ENCODE measurements at regions not wholly inside any gene's neighbourhood (a gene's known extent, or its start where the extent isn't known, plus 50 kb on each side); places are given as distances from the start of the nearest gene placed in this dataset.

DNA sequence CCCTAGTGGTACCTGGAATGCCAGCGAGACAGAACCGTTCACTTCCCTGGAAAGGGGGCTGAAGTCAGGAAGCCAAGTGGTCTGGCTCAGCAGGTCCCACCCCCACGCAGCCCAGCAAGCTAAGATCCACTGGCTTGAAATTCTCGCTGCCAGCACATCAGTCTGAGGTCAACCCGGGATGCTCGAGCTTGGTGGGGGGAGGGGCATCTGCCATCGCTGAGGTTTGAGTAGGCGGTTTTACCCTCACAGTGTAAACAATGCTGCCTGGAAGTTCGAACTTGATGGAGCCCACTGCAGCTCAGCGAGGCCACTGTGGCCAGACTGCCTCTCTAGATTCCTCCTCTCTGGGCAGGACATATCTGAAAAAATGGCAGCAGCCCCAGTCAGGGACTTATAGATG, 464.7 kb upstream of the TOM1L1 start (continued):
- no peak for TF ChIP-seq MLLT10 (CRISPR knock-in tag; IDR thresholded peaks at IDR 0.05)

DNA sequence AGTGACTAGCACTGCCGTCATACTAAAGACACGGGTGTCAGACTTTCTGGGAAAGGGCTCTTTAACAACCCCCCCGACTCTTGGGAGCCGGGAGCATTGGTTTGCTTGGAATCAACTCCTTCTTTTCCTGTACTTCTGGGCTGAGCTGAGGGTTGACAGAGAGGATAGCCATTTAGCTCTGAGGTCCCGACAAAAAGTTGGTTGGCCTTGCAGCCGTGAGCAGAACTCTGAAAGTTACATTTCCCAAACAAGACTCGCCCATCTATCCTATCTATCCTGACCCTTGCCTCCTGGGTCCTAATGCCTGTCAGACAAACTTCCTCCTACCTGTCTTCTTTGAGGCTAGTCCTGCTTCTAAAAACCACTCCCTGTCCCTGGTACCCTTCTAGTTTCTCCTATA, 460.8 kb upstream of the TOM1L1 start:
- H3K79me2 ChIP-seq (ENCODE audit: insufficient read depth, low read length), result no peaks in the 10 kb centered on the region
- in situ Hi-C loops (cut with HindIII; ENCODE audit: extremely low pct_ligation_motif_present, low pct_unique_long_range_greater_than_20kb), result no loop called here
- 9% methylated on average over 7 of the region's 7 CpGs for WGBS (ENCODE audit: low lambda C conversion rate)

More for the DNA sequence above, 460.8 kb upstream of the TOM1L1 start:
- no peak for ATAC-seq
- peaks cover 56% of the 10 kb centered on the region for H3K9me3 ChIP-seq (ENCODE audit: low read length)
- no peak for FAIRE-seq
- TF ChIP-seq ZNF441 (CRISPR knock-in tag; IDR thresholded peaks at IDR 0.05; ENCODE audit: borderline replicate concordance), result no peak
- TF ChIP-seq, protein P1, sequence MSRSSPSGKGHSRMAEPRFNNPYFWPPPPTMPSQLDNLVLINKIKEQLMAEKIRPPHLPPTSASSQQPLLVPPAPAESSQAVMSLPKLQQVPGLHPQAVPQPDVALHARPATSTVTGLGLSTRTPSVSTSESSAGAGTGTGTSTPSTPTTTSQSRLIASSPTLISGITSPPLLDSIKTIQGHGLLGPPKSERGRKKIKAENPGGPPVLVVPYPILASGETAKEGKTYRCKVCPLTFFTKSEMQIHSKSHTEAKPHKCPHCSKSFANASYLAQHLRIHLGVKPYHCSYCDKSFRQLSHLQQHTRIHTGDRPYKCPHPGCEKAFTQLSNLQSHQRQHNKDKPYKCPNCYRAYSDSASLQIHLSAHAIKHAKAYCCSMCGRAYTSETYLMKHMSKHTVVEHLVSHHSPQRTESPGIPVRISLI (CRISPR knock-in tag; IDR thresholded peaks at IDR 0.05; ENCODE audit: borderline replicate concordance), result no peak
- TF ChIP-seq KLF6 (CRISPR knock-in tag; IDR thresholded peaks at IDR 0.05), result no peak
- TF ChIP-seq CC2D1A (CRISPR knock-in tag; IDR thresholded peaks at IDR 0.05), result no peak
- no peak for TF ChIP-seq SAFB2 (CRISPR knock-in tag; IDR thresholded peaks at IDR 0.05; ENCODE audit: borderline replicate concordance, low read depth)
- TF ChIP-seq CHD4 (IDR thresholded peaks at IDR 0.05; ENCODE audit: borderline replicate concordance, low read length), result no peak
- TF ChIP-seq ZNF263 (CRISPR knock-in tag; IDR thresholded peaks at IDR 0.05), result no peak
- no peak for TF ChIP-seq MYC (CRISPR knock-in tag; IDR thresholded peaks at IDR 0.05; ENCODE audit: borderline replicate concordance)
- no peak for TF ChIP-seq ZKSCAN5 (CRISPR knock-in tag; IDR thresholded peaks at IDR 0.05)
- TF ChIP-seq, protein P2, sequence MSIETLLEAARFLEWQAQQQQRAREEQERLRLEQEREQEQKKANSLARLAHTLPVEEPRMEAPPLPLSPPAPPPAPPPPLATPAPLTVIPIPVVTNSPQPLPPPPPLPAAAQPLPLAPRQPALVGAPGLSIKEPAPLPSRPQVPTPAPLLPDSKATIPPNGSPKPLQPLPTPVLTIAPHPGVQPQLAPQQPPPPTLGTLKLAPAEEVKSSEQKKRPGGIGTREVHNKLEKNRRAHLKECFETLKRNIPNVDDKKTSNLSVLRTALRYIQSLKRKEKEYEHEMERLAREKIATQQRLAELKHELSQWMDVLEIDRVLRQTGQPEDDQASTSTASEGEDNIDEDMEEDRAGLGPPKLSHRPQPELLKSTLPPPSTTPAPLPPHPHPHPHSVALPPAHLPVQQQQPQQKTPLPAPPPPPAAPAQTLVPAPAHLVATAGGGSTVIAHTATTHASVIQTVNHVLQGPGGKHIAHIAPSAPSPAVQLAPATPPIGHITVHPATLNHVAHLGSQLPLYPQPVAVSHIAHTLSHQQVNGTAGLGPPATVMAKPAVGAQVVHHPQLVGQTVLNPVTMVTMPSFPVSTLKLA (IDR thresholded peaks at IDR 0.05), result no peak
- TF ChIP-seq, protein P3, sequence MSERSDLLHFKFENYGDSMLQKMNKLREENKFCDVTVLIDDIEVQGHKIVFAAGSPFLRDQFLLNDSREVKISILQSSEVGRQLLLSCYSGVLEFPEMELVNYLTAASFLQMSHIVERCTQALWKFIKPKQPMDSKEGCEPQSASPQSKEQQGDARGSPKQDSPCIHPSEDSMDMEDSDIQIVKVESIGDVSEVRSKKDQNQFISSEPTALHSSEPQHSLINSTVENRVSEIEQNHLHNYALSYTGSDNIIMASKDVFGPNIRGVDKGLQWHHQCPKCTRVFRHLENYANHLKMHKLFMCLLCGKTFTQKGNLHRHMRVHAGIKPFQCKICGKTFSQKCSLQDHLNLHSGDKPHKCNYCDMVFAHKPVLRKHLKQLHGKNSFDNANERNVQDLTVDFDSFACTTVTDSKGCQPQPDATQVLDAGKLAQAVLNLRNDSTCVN (CRISPR knock-in tag; IDR thresholded peaks at IDR 0.05; ENCODE audit: borderline replicate concordance), result no peak
- TF ChIP-seq TAF15 (IDR thresholded peaks at IDR 0.05; ENCODE audit: low read depth, low read length, poor library complexity, severe bottlenecking), result no peak
- TF ChIP-seq NR2F6 (IDR thresholded peaks at IDR 0.05), result no peak
- TF ChIP-seq NR2F6 (CRISPR knock-in tag; IDR thresholded peaks at IDR 0.05), result no peak
- CTCF ChIA-PET (ENCODE audit: low intra/inter-chr PET ratio, low total read pairs), result no interaction called here
- H3K36me3 ChIP-seq (replicated peaks in 1 of 2; ENCODE audit: control insufficient read depth in 1 of 2, insufficient read depth in 2 of 2, low read length in 2 of 2), result no peaks in the 10 kb centered on the region
- DNase-seq (ENCODE audit: low spot score), result no peak
- POLR2A ChIA-PET, result no interaction called here
- no peak overlapping the region for H3K27ac ChIP-seq (ENCODE audit: extremely low read length, insufficient read depth, low read length)
- H3K9ac ChIP-seq (ENCODE audit: insufficient read depth, low read depth, low read length), result no peak overlapping the region
- H3K4me3 ChIP-seq (replicated peaks in 1 of 3; ENCODE audit: insufficient read depth in 1 of 3, low read depth in 2 of 3, low read length in 3 of 3), result no peak overlapping the region
- H3K4me2 ChIP-seq (ENCODE audit: low read depth, low read length), result no peak overlapping the region
- H4K20me1 ChIP-seq (ENCODE audit: insufficient read depth, low read length), result no peaks in the 10 kb centered on the region
- H2AFZ ChIP-seq (ENCODE audit: low read length), result no peak overlapping the region
- BruUV-seq (replicated peaks), result no TSS peak
- intact Hi-C loops (cut with micrococcal nuclease; ENCODE audit: unreplicated experiment), result no loop called here
- H3K4me1 ChIP-seq (ENCODE audit: insufficient read depth, low read length), result no peaks in the 10 kb centered on the region
- H3K27me3 ChIP-seq (ENCODE audit: control insufficient read depth in 1 of 2, insufficient read depth in 2 of 2, low read length in 2 of 2), result no peaks in the 10 kb centered on the region
